Esophagus mucosa (tissue), 1 donor: ENCODE measurements at regions not wholly inside any gene's neighbourhood (a gene's known extent, or its start where the extent isn't known, plus 50 kb on each side); places are given as distances from the start of the nearest gene placed in this dataset.
A peak's percentile ranks its signal among the peaks of the same experiment; 100 is the strongest.

Source experiments
- ATAC-seq: fragments of 200-7000 bp; cut with Tn5 transposase; one replicate; pipeline ENCODE4 v1.9.1; 2020
- donor health status: DM: yes; HTN: yes; CAD: no.

- ATAC-seq = no peak
These were observed 123.4 kb downstream of the CEBPB start for GRCh38 chr20:50313827-50314677.

GRCh38 chr20:50314678-50315335 is 124.2 kb downstream of the CEBPB start:
- no peak for ATAC-seq

GRCh38 chr20:50315586-50316551 is 125.2 kb downstream of the CEBPB start:
- no peak for ATAC-seq

- ATAC-seq = no peak
These were observed 126.5 kb downstream of the CEBPB start for GRCh38 chr20:50317116-50317515.

- no peak for ATAC-seq
These were observed 127.0 kb downstream of the CEBPB start for GRCh38 chr20:50317609-50318008.

- no peak for ATAC-seq
These were observed 128.1 kb downstream of the CEBPB start for GRCh38 chr20:50318710-50319109.

GRCh38 chr20:50320005-50320900 is 129.6 kb downstream of the CEBPB start:
- no peak for ATAC-seq

GRCh38 chr20:50320901-50321796 is 130.5 kb downstream of the CEBPB start:
- peak; percentile 94 for ATAC-seq

- ATAC-seq = peak; percentile 27
These were observed 131.3 kb downstream of the CEBPB start for GRCh38 chr20:50321797-50322480.

- ATAC-seq = no peak
These were observed 132.1 kb downstream of the CEBPB start for GRCh38 chr20:50322703-50323131.

GRCh38 chr20:50323209-50323608 is 132.6 kb downstream of the CEBPB start:
- ATAC-seq = no peak

- no peak for ATAC-seq
These were observed 133.4 kb downstream of the CEBPB start for GRCh38 chr20:50323777-50324775.

- ATAC-seq = no peak
These were observed 134.6 kb downstream of the CEBPB start for GRCh38 chr20:50325215-50325614.

- ATAC-seq = peak; percentile 17
These were observed 135.0 kb downstream of the CEBPB start for GRCh38 chr20:50325651-50326050.

GRCh38 chr20:50327666-50328065 is 137.0 kb downstream of the CEBPB start:
- ATAC-seq = no peak

- ATAC-seq = no peak
These were observed 137.8 kb downstream of the CEBPB start for GRCh38 chr20:50328222-50328979.

GRCh38 chr20:50328996-50329898 is 138.6 kb downstream of the CEBPB start:
- no peak for ATAC-seq
